KMS-11 (cell line): ENCODE measurements at regions not wholly inside any gene's neighbourhood (a gene's known extent, or its start where the extent isn't known, plus 50 kb on each side); places are given as distances from the start of the nearest gene placed in this dataset.

Experiments
- H2AFZ ChIP-seq: fragments of 200-600 bp; sonication (generic); 2 replicates; pipeline ENCODE4 v1.6.1; 2016; ENCODE audit warnings: antibody characterized with exemption, mixed run types, low read depth
- H3K27ac ChIP-seq: fragments of 200-600 bp; sonication (generic); 2 replicates; pipeline ENCODE4 v1.6.1; 2016; ENCODE audit warnings: mild to moderate bottlenecking, mixed run types
- H3K27me3 ChIP-seq: fragments of 200-600 bp; sonication (generic); 2 replicates; pipeline ENCODE4 v1.6.1; 2017; ENCODE audit warnings: mild to moderate bottlenecking, low read depth, mixed run types, moderate library complexity; ENCODE audit not compliant: insufficient read depth
- H3K36me3 ChIP-seq: fragments of 200-600 bp; sonication (generic); 2 replicates; pipeline ENCODE4 v1.6.1; 2017; ENCODE audit warnings: mild to moderate bottlenecking, mixed run types; ENCODE audit not compliant: insufficient read depth
- H3K4me1 ChIP-seq: fragments of 200-600 bp; sonication (generic); 2 replicates; pipeline ENCODE4 v1.6.1; 2016; ENCODE audit warnings: mild to moderate bottlenecking, low read depth, mixed run types; ENCODE audit not compliant: poor library complexity, severe bottlenecking
- H3K4me2 ChIP-seq: fragments of 200-600 bp; sonication (generic); 2 replicates; pipeline ENCODE4 v1.7.0; 2016; ENCODE audit warnings: mild to moderate bottlenecking, mixed run types
- H3K4me3 ChIP-seq: fragments of 200-600 bp; sonication (generic); IDR thresholded peaks from 2 replicates; pipeline ENCODE4 v1.6.1; 2017; ENCODE audit warnings: low read depth, low read length, mixed read lengths; ENCODE audit not compliant: insufficient read depth
- H3K79me2 ChIP-seq: fragments of 200-600 bp; sonication (generic); 2 replicates; pipeline ENCODE4 v1.6.1; 2016; ENCODE audit warnings: low read depth, mixed run types; ENCODE audit not compliant: insufficient read depth
- H3K9ac ChIP-seq: fragments of 200-600 bp; sonication (generic); 2 replicates; pipeline ENCODE4 v1.6.1; 2016; ENCODE audit warnings: mild to moderate bottlenecking, mixed run types
- H4K20me1 ChIP-seq: fragments of 200-600 bp; sonication (generic); 2 replicates; pipeline ENCODE4 v1.6.1; 2016; ENCODE audit warnings: mild to moderate bottlenecking, mixed run types; ENCODE audit not compliant: insufficient read depth
- TF ChIP-seq, protein P1 (sequence below): fragments of 200-600 bp; sonication (generic); conservative IDR thresholded peaks from 2 replicates; pipeline ENCODE4 v1.6.1; 2017; ENCODE audit warnings: low read depth, mild to moderate bottlenecking, antibody characterized with exemption, low read length, moderate library complexity, mixed read lengths

DNA sequence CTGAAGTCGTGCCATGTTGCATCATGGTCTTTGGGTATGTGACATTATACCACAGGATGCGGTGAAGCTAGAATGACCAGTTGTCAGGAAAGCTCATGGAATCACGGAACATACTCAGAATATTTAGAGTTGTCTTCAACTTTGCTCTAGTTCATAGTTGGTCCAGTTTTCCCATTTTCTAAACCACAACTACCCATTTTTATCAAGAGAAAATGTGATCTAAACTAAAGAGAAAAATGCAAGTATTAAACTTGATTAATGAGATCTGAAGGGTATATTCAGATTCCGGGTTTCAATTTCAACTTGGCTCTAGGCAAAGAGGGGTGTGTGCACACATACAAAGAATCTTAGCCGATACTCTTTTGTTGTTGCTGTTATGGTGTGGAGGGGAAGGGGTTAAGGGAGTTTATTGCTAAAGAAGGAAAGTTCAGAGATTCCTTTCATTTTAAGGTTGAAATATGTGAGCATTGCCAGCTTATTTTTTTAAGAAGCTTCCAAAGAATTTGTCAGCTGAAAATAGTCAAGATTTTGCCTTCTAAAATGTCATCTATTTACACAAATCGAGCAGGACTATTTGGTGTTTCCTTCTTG, 516.6 kb upstream of the ZEB2 start:
- Histone ChIP-seq H3K4me1 (no peaks in the 10 kb centered on the region), H3K4me2 (no peak overlapping the region), H3K27ac (no peak overlapping the region), H4K20me1 (no peaks in the 10 kb centered on the region), H3K4me3 (no peak overlapping the region), H3K27me3 (no peaks in the 10 kb centered on the region), H3K79me2 (no peaks in the 10 kb centered on the region), H3K36me3 (no peaks in the 10 kb centered on the region), H2AFZ (no peak overlapping the region), H3K9ac (no peak overlapping the region)
- TF ChIP-seq, protein P1, sequence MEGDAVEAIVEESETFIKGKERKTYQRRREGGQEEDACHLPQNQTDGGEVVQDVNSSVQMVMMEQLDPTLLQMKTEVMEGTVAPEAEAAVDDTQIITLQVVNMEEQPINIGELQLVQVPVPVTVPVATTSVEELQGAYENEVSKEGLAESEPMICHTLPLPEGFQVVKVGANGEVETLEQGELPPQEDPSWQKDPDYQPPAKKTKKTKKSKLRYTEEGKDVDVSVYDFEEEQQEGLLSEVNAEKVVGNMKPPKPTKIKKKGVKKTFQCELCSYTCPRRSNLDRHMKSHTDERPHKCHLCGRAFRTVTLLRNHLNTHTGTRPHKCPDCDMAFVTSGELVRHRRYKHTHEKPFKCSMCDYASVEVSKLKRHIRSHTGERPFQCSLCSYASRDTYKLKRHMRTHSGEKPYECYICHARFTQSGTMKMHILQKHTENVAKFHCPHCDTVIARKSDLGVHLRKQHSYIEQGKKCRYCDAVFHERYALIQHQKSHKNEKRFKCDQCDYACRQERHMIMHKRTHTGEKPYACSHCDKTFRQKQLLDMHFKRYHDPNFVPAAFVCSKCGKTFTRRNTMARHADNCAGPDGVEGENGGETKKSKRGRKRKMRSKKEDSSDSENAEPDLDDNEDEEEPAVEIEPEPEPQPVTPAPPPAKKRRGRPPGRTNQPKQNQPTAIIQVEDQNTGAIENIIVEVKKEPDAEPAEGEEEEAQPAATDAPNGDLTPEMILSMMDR = no peak

DNA sequence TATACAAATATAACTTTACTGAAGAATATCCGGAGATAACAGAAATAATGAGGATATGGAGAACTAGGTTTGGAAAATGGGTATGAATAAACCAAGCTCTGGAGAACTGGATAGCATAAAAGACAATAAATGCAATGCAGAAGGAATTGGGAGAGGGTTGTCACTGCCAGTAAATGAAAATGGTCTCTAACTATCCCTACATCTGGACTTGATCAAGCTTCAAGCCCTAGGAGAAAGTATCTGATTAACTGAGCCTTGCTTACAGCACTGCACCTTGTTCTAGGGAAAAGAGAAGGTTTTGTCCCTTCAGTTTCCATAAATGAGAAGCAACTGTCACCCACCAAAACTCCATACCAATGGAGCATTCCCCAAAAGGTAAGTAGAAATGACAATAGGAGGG, 514.6 kb upstream of the ZEB2 start:
- Histone ChIP-seq H3K27ac (no peak overlapping the region), H4K20me1 (no peaks in the 10 kb centered on the region), H3K27me3 (no peaks in the 10 kb centered on the region), H3K4me2 (no peak overlapping the region), H3K36me3 (no peaks in the 10 kb centered on the region), H3K79me2 (no peaks in the 10 kb centered on the region), H3K9ac (no peak overlapping the region), H3K4me3 (no peak overlapping the region), H3K4me1 (no peaks in the 10 kb centered on the region), H2AFZ (no peak overlapping the region)
- TF ChIP-seq, protein P1 = no peak

DNA sequence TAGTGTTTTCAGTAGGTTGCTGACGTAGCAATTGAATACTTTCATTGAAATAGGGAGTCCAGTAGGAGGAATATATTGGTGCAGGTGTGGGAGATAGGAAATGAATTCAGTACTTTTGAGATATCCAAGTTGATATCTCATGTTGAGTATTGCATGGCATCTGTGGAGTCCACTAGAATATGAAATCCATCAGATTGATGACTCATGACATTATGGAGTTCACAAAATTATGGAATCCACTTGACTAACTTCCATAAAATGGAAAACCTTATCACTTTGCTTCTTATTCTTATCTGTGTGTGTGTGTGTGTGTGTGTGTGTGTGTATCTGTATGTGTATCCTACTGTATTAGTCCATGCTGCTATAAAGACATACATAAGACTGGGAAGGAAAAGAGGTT, 513.5 kb upstream of the ZEB2 start:
- no peaks in the 10 kb centered on the region for H4K20me1 ChIP-seq
- TF ChIP-seq, protein P1 = no peak

DNA sequence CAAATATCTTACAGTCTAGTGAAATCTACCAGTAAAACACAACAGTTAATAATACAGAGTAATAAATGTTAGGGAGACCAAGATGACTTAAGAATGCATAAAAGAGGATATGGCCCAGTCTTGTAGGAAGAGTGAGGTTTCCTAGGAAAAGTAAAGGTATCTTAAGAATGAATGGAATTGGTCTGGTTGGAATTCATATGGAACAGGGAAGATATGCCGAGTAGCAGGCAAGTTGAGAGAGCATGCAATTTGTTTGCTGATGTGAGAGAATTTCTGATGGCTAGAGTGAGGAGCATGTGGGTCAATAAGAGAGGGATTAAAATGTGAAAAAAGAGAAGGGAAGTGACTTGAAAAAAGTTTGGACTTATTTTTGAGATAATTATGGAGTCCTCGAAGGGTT, 512.9 kb upstream of the ZEB2 start:
- Histone ChIP-seq H3K4me1 (no peaks in the 10 kb centered on the region), H3K4me2 (no peak overlapping the region), H3K9ac (no peak overlapping the region), H3K36me3 (no peaks in the 10 kb centered on the region), H3K4me3 (no peak overlapping the region), H4K20me1 (no peaks in the 10 kb centered on the region), H3K27ac (no peak overlapping the region), H3K27me3 (no peaks in the 10 kb centered on the region), H2AFZ (no peak overlapping the region), H3K79me2 (no peaks in the 10 kb centered on the region)
- TF ChIP-seq, protein P1 = no peak

More for the DNA sequence above, 513.5 kb upstream of the ZEB2 start:
- Histone ChIP-seq H3K4me1 (no peaks in the 10 kb centered on the region), H3K4me2 (no peak overlapping the region), H3K27ac (no peak overlapping the region), H2AFZ (no peak overlapping the region), H3K79me2 (no peaks in the 10 kb centered on the region), H3K4me3 (no peak overlapping the region), H3K36me3 (no peaks in the 10 kb centered on the region), H3K27me3 (no peaks in the 10 kb centered on the region), H3K9ac (no peak overlapping the region)
